Peyer's patch (tissue), 4 donors: ENCODE measurements at regions not wholly inside any gene's neighbourhood (a gene's known extent, or its start where the extent isn't known, plus 50 kb on each side); places are given as distances from the start of the nearest gene placed in this dataset.

Experiments
- CTCF ChIP-seq, 6 experiments: fragments of 450-650 bp in 4 of 6; fragments of 200-600 bp in 2 of 6; sonication (generic) in 1 of 6; IDR thresholded peaks; one replicate each; pipeline ENCODE4 v1.5.1; 2017 to 2019; ENCODE audit warnings: antibody characterized with exemption in 6 of 6, mild to moderate bottlenecking in 3 of 6, moderate library complexity in 1 of 6
- POLR2A ChIP-seq, 2 donors: fragments of 450-650 bp; IDR thresholded peaks; one replicate each; pipeline ENCODE4 v1.5.1; 2017; ENCODE audit warnings: antibody characterized with exemption in 2 of 2, mild to moderate bottlenecking in 2 of 2, moderate library complexity in 2 of 2

GRCh38 chr21:36582271-36582670 is 102.3 kb upstream of the CLDN14 start:
- TF ChIP-seq CTCF (IDR thresholded peaks at IDR 0.05) = no peak
- no peak for TF ChIP-seq POLR2A (IDR thresholded peaks at IDR 0.05)
